ENCODE measurements at regions not wholly inside any gene's neighbourhood (a gene's known extent, or its start where the extent isn't known, plus 50 kb on each side); places are given as distances from the start of the nearest gene placed in this dataset.

DNA sequence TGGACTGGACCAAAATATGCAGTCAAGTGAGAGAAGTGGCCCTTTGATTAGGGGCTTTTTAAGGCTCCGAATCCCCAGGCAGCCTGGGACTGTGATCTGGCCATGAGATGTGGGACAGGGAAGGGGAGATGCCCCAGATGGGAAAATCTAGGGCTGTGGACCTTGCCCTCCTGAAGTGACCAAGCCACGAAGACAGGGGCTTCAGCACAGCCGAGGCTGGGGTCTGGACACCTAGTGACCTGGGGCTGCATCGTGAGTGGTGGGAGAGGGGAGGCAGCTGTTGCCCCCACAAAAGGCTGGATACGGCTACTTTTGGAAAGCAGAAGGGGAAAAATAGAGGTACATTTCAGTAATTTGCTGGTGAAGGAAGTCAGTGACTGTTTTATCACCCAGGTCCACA, 139.5 kb upstream of the SLC24A3 start:
- TF ChIP-seq POLR2AphosphoS5 (IDR thresholded peaks at IDR 0.05; ENCODE audit: low read depth, low read length) (no peak), SRF (IDR thresholded peaks at IDR 0.05; ENCODE audit: low read depth) (no peak), EZH2 (IDR thresholded peaks at IDR 0.05) (no peak), SIN3A (IDR thresholded peaks at IDR 0.05; ENCODE audit: low read depth) (no peak), EZH2phosphoT487 (IDR thresholded peaks at IDR 0.05; ENCODE audit: borderline replicate concordance) (no peak), RAD21 (IDR thresholded peaks at IDR 0.05; ENCODE audit: low read depth) (no peak), JUND (IDR thresholded peaks at IDR 0.05) (no peak), CBX3 (IDR thresholded peaks at IDR 0.05; ENCODE audit: low read depth) (no peak), ZNF274 (IDR thresholded peaks at IDR 0.05; ENCODE audit: low read depth, low read length) (no peak), ZBTB33 (IDR thresholded peaks at IDR 0.05; ENCODE audit: extremely low read depth, insufficient replicate concordance, low read length) (no peak)
- TF ChIP-seq, protein P1, sequence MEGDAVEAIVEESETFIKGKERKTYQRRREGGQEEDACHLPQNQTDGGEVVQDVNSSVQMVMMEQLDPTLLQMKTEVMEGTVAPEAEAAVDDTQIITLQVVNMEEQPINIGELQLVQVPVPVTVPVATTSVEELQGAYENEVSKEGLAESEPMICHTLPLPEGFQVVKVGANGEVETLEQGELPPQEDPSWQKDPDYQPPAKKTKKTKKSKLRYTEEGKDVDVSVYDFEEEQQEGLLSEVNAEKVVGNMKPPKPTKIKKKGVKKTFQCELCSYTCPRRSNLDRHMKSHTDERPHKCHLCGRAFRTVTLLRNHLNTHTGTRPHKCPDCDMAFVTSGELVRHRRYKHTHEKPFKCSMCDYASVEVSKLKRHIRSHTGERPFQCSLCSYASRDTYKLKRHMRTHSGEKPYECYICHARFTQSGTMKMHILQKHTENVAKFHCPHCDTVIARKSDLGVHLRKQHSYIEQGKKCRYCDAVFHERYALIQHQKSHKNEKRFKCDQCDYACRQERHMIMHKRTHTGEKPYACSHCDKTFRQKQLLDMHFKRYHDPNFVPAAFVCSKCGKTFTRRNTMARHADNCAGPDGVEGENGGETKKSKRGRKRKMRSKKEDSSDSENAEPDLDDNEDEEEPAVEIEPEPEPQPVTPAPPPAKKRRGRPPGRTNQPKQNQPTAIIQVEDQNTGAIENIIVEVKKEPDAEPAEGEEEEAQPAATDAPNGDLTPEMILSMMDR (IDR thresholded peaks at IDR 0.05 in 2 of 3, conservative IDR thresholded peaks at IDR 0.05 in 1 of 3; ENCODE audit: borderline replicate concordance in 1 of 3, insufficient read depth in 1 of 3, low read depth in 2 of 3, low read length in 2 of 3): no peak
- TF ChIP-seq, protein P2, sequence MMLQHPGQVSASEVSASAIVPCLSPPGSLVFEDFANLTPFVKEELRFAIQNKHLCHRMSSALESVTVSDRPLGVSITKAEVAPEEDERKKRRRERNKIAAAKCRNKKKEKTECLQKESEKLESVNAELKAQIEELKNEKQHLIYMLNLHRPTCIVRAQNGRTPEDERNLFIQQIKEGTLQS (IDR thresholded peaks at IDR 0.05): no peak
